ENCODE measurements at regions not wholly inside any gene's neighbourhood (a gene's known extent, or its start where the extent isn't known, plus 50 kb on each side); places are given as distances from the start of the nearest gene placed in this dataset.

GRCh38 chr4:125434136-125434535 lies 119.4 kb downstream of the FAT4 start:
- no peak for DNase-seq (ENCODE audit: low read depth in 2 of 2)

GRCh38 chr4:125440814-125441213 lies 126.1 kb downstream of the FAT4 start:
- DNase-seq (ENCODE audit: low read depth in 2 of 2), result no peak

DNA sequence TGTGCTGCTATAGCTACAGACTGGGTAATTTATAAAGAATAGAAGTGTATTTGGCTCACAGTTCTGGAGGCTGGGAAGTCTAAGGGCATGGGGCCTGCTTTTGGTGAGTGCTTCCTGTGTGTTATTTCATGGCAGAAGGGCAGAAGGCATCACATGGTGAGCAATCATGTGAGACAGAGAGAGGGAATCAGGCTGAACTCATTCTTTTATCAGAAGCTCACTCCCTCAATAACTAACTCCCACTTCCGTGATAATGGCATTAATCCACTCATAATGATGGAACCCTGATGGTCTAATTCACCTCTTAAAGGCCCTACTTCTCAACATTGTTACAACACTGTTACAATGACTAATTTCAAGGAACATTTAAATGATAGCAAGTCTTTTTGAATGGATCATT lies 129.4 kb downstream of the FAT4 start:
- DNase-seq (ENCODE audit: low read depth in 2 of 2), result no peak

- DNase-seq (ENCODE audit: low read depth in 2 of 2), result no peak
Observed at GRCh38 chr4:125445525-125445924, 130.8 kb downstream of the FAT4 start.

- DNase-seq (ENCODE audit: low read depth in 2 of 2), result no peak
Observed at GRCh38 chr4:125447551-125448290, 133.0 kb downstream of the FAT4 start.

GRCh38 chr4:125456075-125456474 lies 141.3 kb downstream of the FAT4 start:
- no peak for DNase-seq (ENCODE audit: low read depth in 2 of 2)

GRCh38 chr4:125459531-125459930 lies 144.8 kb downstream of the FAT4 start:
- no peak for DNase-seq (ENCODE audit: low read depth in 2 of 2)

- no peak for DNase-seq (ENCODE audit: low read depth in 2 of 2)
Observed at GRCh38 chr4:125461676-125462363, 147.1 kb downstream of the FAT4 start.

GRCh38 chr4:125464146-125464545 lies 149.4 kb downstream of the FAT4 start:
- no peak for DNase-seq (ENCODE audit: low read depth in 2 of 2)

- DNase-seq (ENCODE audit: low read depth in 2 of 2), result no peak
Observed at GRCh38 chr4:125481334-125482045, 166.7 kb downstream of the FAT4 start.

DNA sequence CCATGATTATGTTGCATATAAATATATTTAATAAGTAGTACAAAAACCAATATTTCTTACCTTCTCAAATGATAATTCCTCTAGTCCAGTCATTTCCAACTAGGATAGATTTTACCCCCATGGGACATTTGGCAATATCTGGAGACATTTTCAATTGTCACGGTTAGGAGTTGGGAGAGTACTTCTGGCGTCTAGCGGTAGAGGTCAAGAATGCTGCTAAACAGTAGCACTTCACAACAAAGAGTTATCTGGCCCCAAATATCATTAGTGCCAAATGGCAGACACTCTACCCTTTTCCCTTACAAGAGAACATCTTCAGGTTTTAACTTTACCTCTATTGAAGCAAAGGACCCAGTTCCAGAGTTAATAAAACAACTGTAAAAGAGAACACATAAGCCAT lies 168.1 kb downstream of the FAT4 start:
- DNase-seq (ENCODE audit: low read depth in 2 of 2), result no peak

- no peak for DNase-seq (ENCODE audit: low read depth in 2 of 2)
Observed at GRCh38 chr4:125483278-125483677, 168.5 kb downstream of the FAT4 start.

GRCh38 chr4:125484912-125485311 lies 170.2 kb downstream of the FAT4 start:
- DNase-seq (ENCODE audit: low read depth in 2 of 2), result no peak

DNA sequence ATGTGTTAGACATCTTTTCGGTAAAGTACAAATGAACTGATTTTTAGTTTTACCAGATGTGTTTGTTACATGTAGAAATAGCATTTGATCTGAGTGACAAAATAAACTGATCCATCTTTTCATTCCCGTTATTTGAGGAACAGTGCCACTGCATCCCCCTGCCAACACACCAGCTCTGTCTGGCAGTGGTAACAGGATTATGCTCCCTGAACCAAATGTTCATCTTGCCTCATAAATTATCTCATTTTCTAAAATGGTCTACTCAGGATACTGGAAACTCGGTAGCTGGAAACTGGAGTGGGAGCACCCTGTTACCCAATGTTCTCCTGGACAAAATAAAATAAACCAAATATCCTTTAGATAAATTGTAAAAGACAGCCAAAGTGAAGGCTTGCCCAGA lies 171.6 kb downstream of the FAT4 start:
- DNase-seq (ENCODE audit: low read depth in 2 of 2), result no peak

- no peak for DNase-seq (ENCODE audit: low read depth in 2 of 2)
Observed at GRCh38 chr4:125489952-125490690, 175.4 kb downstream of the FAT4 start.

DNA sequence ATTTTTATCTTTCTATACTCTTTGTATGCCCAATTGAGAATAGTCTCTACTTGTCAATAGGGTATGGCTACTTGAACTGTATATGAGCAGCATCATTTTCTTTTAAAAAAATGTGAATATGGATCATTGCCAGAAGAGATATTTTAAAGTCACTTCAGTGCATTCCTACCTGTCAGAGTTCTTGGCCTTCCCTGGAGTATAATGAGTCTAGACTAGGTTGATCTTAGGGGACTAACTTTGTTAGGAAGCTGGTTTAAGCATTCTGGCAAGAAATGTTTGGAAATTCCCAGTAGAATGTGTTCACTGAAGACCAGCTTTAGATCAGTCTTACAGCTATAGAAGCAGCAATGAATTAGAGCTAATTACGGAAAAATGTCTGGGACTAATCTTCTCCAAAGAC lies 178.2 kb downstream of the FAT4 start:
- DNase-seq (ENCODE audit: low read depth in 2 of 2), result no peak

GRCh38 chr4:125497861-125498260 lies 183.1 kb downstream of the FAT4 start:
- no peak for DNase-seq (ENCODE audit: low read depth in 2 of 2)

DNA sequence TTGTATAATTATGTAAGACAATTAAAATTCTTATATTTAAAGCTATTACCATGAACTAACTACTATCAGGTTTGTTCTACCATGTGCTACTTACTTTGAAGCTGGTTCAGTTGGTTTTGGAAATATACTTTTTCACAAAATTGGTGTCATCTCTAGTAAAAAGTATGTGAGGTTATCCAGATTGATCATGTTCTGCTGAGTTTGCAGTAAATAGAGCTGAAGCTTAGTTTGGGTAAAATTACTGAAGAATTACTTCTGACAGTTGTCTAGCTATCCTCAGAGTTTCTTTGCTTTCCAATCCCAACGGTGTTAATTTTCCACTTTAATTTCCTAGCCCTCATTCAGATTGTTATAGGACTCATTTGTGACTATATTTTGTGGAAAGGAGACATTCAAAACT lies 184.2 kb downstream of the FAT4 start:
- no peak for DNase-seq (ENCODE audit: low read depth in 2 of 2)

DNA sequence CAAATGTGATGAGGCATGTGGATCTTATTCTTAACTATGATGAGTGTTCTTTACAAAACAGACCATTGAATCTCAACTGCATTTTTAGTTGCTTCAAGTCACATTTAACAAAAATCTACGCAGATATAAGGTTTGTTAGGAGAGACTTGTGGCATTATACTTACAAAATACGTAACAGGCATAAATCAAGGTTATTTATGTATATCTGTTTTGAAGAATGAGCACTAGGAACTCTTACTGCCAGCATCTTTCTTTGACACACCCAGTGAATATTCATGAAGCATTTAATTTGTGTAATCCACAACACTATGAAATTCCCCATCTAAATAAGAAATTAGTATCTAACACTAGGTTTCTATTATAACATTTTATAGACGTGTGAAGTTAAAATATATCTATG lies 186.3 kb downstream of the FAT4 start:
- no peak for DNase-seq (ENCODE audit: low read depth in 2 of 2)

GRCh38 chr4:125501568-125501967 lies 186.8 kb downstream of the FAT4 start:
- no peak for DNase-seq (ENCODE audit: low read depth in 2 of 2)

- no peak for DNase-seq (ENCODE audit: low read depth in 2 of 2)
Observed at GRCh38 chr4:125505621-125506020, 190.9 kb downstream of the FAT4 start.

- no peak for DNase-seq (ENCODE audit: low read depth in 2 of 2)
Observed at GRCh38 chr4:125507141-125507540, 192.4 kb downstream of the FAT4 start.
